Upper lobe of left lung (tissue), 4 donors: ENCODE measurements at regions not wholly inside any gene's neighbourhood (a gene's known extent, or its start where the extent isn't known, plus 50 kb on each side); places are given as distances from the start of the nearest gene placed in this dataset.

ENCODE experiments used
- CTCF ChIP-seq, 6 experiments: fragments of 450-650 bp in 4 of 6; fragments of 200-600 bp in 2 of 6; sonication (generic) in 2 of 6; IDR thresholded peaks; one replicate each; pipeline ENCODE4 v1.5.1; 2016 to 2019; ENCODE audit warnings: antibody characterized with exemption in 6 of 6
- POLR2A ChIP-seq, 4 donors: fragments of 450-650 bp; IDR thresholded peaks; one replicate each; pipeline ENCODE4 v1.5.1; 2016 to 2017; ENCODE audit warnings: antibody characterized with exemption in 4 of 4, mild to moderate bottlenecking in 2 of 4

- TF ChIP-seq CTCF (IDR thresholded peaks at IDR 0.05) = no peak
- TF ChIP-seq POLR2A (IDR thresholded peaks at IDR 0.05) = no peak
Measured at GRCh38 chr12:25825446-25825845, 133.0 kb upstream of the RASSF8 start.
